Keratinocyte (primary cell): ENCODE measurements at regions not wholly inside any gene's neighbourhood (a gene's known extent, or its start where the extent isn't known, plus 50 kb on each side); places are given as distances from the start of the nearest gene placed in this dataset.

ENCODE experiments used
- DNase-seq: peaks from one replicate; pipeline ENCODE4 v3.0.0-alpha.2; 2011; ENCODE audit warnings: low read depth, missing footprints, low spot score
- FAIRE-seq: peaks from 2 replicates; lab custom pipeline; 2011; peaks lifted over from hg19 to GRCh38; lab: Jason Lieb, UNC
- H2AFZ ChIP-seq: 2 replicates; pipeline ENCODE4 v1.6.0; 2012; ENCODE audit warnings: low read length, control low read depth, inconsistent platforms; ENCODE audit not compliant: control insufficient read depth
- H3K27ac ChIP-seq: 2 replicates; pipeline ENCODE4 v1.5.1; 2011; ENCODE audit warnings: low read length; ENCODE audit not compliant: control insufficient read depth, insufficient read depth
- H3K27me3 ChIP-seq: 3 replicates; pipeline ENCODE4 v1.6.0; 2011; ENCODE audit warnings: low read length; ENCODE audit not compliant: control insufficient read depth, insufficient read depth; ENCODE audit errors: extremely low read depth
- H3K36me3 ChIP-seq, 2 experiments: 2 replicates in 1 of 2; 3 replicates in 1 of 2; pipeline ENCODE4 v1.5.1; 2011; ENCODE audit warnings: low read length in 2 of 2, mild to moderate bottlenecking in 1 of 2; ENCODE audit not compliant: control insufficient read depth in 2 of 2, insufficient read depth in 2 of 2; ENCODE audit errors: extremely low read depth in 1 of 2
- H3K4me1 ChIP-seq: 3 replicates; pipeline ENCODE4 v1.5.1; 2011; ENCODE audit warnings: low read length; ENCODE audit not compliant: control insufficient read depth, insufficient read depth; ENCODE audit errors: extremely low read depth
- H3K4me2 ChIP-seq: 3 replicates; pipeline ENCODE4 v1.6.0; 2011; ENCODE audit warnings: low read depth, low read length; ENCODE audit not compliant: control insufficient read depth, insufficient read depth; ENCODE audit errors: extremely low read depth
- H3K4me3 ChIP-seq, 3 experiments: fragments of 200-600 bp in 1 of 3; sonication (generic) in 1 of 3; 2 replicates in 2 of 3; 3 replicates in 1 of 3; pipeline ENCODE4 v1.5.1; 2011 to 2016; ENCODE audit warnings: low read length in 3 of 3, mild to moderate bottlenecking in 3 of 3, control low read depth in 2 of 3, inconsistent platforms in 1 of 3, low read depth in 1 of 3, mixed read lengths in 1 of 3, mixed run types in 1 of 3, moderate library complexity in 1 of 3; ENCODE audit not compliant: control insufficient read depth in 2 of 3, insufficient read depth in 2 of 3; ENCODE audit errors: extremely low read depth in 1 of 3
- H3K79me2 ChIP-seq: 2 replicates; pipeline ENCODE4 v1.6.0; 2012; ENCODE audit warnings: low read length; ENCODE audit not compliant: control insufficient read depth, insufficient read depth
- H3K9ac ChIP-seq: 3 replicates; pipeline ENCODE4 v1.6.0; 2011; ENCODE audit warnings: low read length; ENCODE audit not compliant: control insufficient read depth, insufficient read depth; ENCODE audit errors: extremely low read depth
- H3K9me1 ChIP-seq: 3 replicates; pipeline ENCODE4 v1.6.0; 2011; ENCODE audit warnings: low read length; ENCODE audit not compliant: control insufficient read depth, insufficient read depth; ENCODE audit errors: extremely low read depth
- H3K9me3 ChIP-seq: 2 replicates; pipeline ENCODE4 v1.5.1; 2012; ENCODE audit warnings: low read depth, low read length; ENCODE audit not compliant: control insufficient read depth
- H4K20me1 ChIP-seq: 3 replicates; pipeline ENCODE4 v1.6.0; 2011; ENCODE audit warnings: low read length; ENCODE audit not compliant: control insufficient read depth, insufficient read depth; ENCODE audit errors: extremely low read depth
- EZH2 ChIP-seq: IDR thresholded peaks from one replicate; pipeline ENCODE4 v1.6.1; 2012; ENCODE audit warnings: inconsistent platforms, mild to moderate bottlenecking, low read length, moderate library complexity
- dilution Hi-C: fragments of 300-500 bp; cut with MboI; formaldehyde crosslinking; loops from one replicate; pipeline ENCODE4 v1.7.0; 2020; ENCODE audit warnings: low sequenced_read_pairs; ENCODE audit not compliant: extremely low pct_ligation_motif_present
- TF ChIP-seq, protein P1 (sequence below), 3 experiments: IDR thresholded peaks in 1 of 3; conservative IDR thresholded peaks in 1 of 3; optimal IDR thresholded peaks in 1 of 3; 2 replicates in 2 of 3; 3 replicates in 1 of 3; pipeline versions ENCODE3 to v1.5.1; 2011; ENCODE audit warnings: low read length in 3 of 3, mild to moderate bottlenecking in 3 of 3, moderate library complexity in 2 of 3, control low read depth in 1 of 3, inconsistent platforms in 1 of 3; ENCODE audit not compliant: insufficient read depth in 2 of 3; ENCODE audit errors: extremely low read depth in 1 of 3

DNA sequence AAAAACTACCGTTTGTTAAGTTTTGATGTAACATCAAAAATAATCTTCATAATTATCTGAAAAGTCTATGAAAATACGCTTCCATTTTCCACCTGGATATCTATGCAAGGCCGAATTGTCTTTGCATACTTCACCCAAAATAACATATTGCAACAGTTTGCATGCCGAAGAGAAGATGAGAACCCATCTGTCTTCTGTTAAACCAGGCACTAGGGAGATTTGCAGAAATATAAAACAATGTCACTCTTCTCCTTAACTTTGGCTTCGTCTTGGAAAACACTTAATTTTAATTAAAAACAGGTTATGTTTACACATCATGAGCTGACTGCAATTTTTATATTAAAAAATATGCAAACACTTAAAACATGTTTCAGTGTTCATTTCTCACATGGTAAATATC, 1325.8 kb downstream of the TBC1D22A start:
- H3K9ac ChIP-seq: no peak overlapping the region
- no peak overlapping the region for H3K27ac ChIP-seq
- no peak for TF ChIP-seq EZH2
- TF ChIP-seq, protein P1, sequence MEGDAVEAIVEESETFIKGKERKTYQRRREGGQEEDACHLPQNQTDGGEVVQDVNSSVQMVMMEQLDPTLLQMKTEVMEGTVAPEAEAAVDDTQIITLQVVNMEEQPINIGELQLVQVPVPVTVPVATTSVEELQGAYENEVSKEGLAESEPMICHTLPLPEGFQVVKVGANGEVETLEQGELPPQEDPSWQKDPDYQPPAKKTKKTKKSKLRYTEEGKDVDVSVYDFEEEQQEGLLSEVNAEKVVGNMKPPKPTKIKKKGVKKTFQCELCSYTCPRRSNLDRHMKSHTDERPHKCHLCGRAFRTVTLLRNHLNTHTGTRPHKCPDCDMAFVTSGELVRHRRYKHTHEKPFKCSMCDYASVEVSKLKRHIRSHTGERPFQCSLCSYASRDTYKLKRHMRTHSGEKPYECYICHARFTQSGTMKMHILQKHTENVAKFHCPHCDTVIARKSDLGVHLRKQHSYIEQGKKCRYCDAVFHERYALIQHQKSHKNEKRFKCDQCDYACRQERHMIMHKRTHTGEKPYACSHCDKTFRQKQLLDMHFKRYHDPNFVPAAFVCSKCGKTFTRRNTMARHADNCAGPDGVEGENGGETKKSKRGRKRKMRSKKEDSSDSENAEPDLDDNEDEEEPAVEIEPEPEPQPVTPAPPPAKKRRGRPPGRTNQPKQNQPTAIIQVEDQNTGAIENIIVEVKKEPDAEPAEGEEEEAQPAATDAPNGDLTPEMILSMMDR (optimal IDR thresholded peaks at IDR 0.05 in 1 of 3, IDR thresholded peaks at IDR 0.05 in 1 of 3, conservative IDR thresholded peaks at IDR 0.05 in 1 of 3; ENCODE audit: extremely low read depth in 1 of 3, insufficient read depth in 2 of 3, low read length in 3 of 3): no peak
- H2AFZ ChIP-seq: no peak overlapping the region
- no peaks in the 10 kb centered on the region for H3K79me2 ChIP-seq
- H3K4me3 ChIP-seq: no peak overlapping the region
- FAIRE-seq (no peak), DNase-seq (no peak)
- H3K4me2 ChIP-seq: no peak overlapping the region
- no peaks in the 10 kb centered on the region for H3K9me1 ChIP-seq
- H4K20me1 ChIP-seq: no peaks in the 10 kb centered on the region
- dilution Hi-C loops: no loop called here
- H3K9me3 ChIP-seq: peaks cover 8% of the 10 kb centered on the region
- H3K27me3 ChIP-seq: no peaks in the 10 kb centered on the region
- no peaks in the 10 kb centered on the region for H3K36me3 ChIP-seq
- H3K4me1 ChIP-seq: no peaks in the 10 kb centered on the region

DNA sequence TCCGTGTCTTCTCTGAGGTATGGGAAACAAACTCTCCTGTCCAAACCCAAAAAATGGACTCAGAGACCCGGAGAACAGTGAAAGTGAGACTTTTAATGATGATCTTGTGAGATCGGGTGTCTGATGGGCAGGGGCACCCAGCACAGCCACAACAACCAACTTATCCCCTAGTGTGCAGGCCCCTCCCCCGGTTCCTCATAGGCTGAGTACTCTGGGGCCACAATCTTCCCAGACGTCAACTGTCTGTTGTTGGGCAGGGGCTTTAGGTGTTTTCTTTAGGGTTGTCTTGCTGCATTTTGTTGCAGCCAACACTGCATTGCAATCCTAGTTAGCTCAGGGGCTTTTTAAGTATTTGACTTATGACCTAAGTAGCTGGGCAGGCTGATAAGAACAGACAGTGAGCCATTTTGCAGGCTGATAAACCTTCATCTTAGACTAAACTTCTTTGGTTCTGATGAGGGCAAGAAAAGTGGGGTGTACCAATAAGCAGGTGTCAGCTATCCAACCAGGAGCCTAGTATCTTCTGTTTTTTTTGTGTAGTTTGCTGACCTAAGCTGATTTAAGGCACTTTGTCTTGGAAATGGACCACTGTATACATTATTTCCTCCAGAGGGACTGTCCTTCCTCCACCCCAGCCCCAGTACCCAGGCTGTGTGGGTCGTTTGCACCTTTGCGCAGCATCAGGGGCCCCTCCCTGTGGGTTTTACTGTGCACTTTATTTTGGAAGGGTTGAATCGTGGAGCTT, 1323.6 kb downstream of the TBC1D22A start:
- H3K27me3 ChIP-seq: no peaks in the 10 kb centered on the region
- no peak overlapping the region for H2AFZ ChIP-seq
- no peaks in the 10 kb centered on the region for H3K79me2 ChIP-seq
- FAIRE-seq: no peak
- no peak overlapping the region for H3K27ac ChIP-seq
- no peaks in the 10 kb centered on the region for H4K20me1 ChIP-seq
- H3K36me3 ChIP-seq: no peaks in the 10 kb centered on the region
- no peak overlapping the region for H3K4me2 ChIP-seq
- dilution Hi-C loops: no loop called here
- TF ChIP-seq EZH2: no peak
- TF ChIP-seq, protein P1 (optimal IDR thresholded peaks at IDR 0.05 in 1 of 3, IDR thresholded peaks at IDR 0.05 in 1 of 3, conservative IDR thresholded peaks at IDR 0.05 in 1 of 3; ENCODE audit: extremely low read depth in 1 of 3, insufficient read depth in 2 of 3, low read length in 3 of 3): no peak
- H3K4me3 ChIP-seq: no peak overlapping the region
- no peaks in the 10 kb centered on the region for H3K4me1 ChIP-seq
- H3K9ac ChIP-seq: no peak overlapping the region
- DNase-seq: no peak
- H3K9me3 ChIP-seq: peaks cover 11% of the 10 kb centered on the region
- H3K9me1 ChIP-seq: no peaks in the 10 kb centered on the region
